IMR-90 (cell line): ENCODE measurements at regions not wholly inside any gene's neighbourhood (a gene's known extent, or its start where the extent isn't known, plus 50 kb on each side); places are given as distances from the start of the nearest gene placed in this dataset.

Source experiments
- ATAC-seq: fragments of 200-7000 bp; cut with Tn5 transposase; 2 replicates; pipeline ENCODE4 v1.9.1; 2020; ENCODE audit warnings: low read depth, mild to moderate bottlenecking, moderate library complexity
- BruUV-seq: library from RNA; stranded (reverse); fragments of 400-500 nt; replicated peaks from 2 replicates; lab custom pipeline; 2021; lab: Mats Ljungman, UMichigan
- CTCF ChIA-PET: fragments of 300-600 bp; formaldehyde crosslinking; extraction: SDS; loops from one replicate; lab custom pipeline; 2021; ENCODE audit warnings: antibody characterized with exemption; lab: Yijun Ruan, JAX
- POLR2A ChIA-PET: fragments of 300-600 bp; sonication (Branson Sonifier 250); formaldehyde crosslinking; loops from one replicate; lab custom pipeline; 2022; ENCODE audit warnings: antibody characterized with exemption; ENCODE audit not compliant: unreplicated experiment; lab: Charles Lee
- DNase-seq: peaks from one replicate; pipeline ENCODE4 v3.0.0; 2013
- H2AFZ ChIP-seq: replicated peaks from 2 replicates; pipeline ENCODE3; 2013; ENCODE audit warnings: low read length, mild to moderate bottlenecking; ENCODE audit not compliant: poor library complexity
- H2AK5ac ChIP-seq: 2 replicates; pipeline ENCODE4 v1.6.1; 2013; ENCODE audit warnings: low read depth, low read length, inconsistent platforms
- H2AK9ac ChIP-seq: replicated peaks from 2 replicates; pipeline ENCODE3; 2013; ENCODE audit warnings: mild to moderate bottlenecking, low read depth, low read length, moderate library complexity; ENCODE audit not compliant: poor library complexity
- H2BK120ac ChIP-seq: 2 replicates; pipeline ENCODE4 v1.6.1; 2013; ENCODE audit warnings: low read depth, low read length, inconsistent platforms
- H2BK15ac ChIP-seq: 3 replicates; pipeline ENCODE4 v1.6.1; 2013; ENCODE audit warnings: low read depth, low read length, inconsistent platforms
- H2BK20ac ChIP-seq: 2 replicates; pipeline ENCODE4 v1.6.1; 2013; ENCODE audit warnings: low read depth, mild to moderate bottlenecking, inconsistent platforms, low read length, moderate library complexity
- H2BK5ac ChIP-seq: 2 replicates; pipeline ENCODE4 v1.6.1; 2013; ENCODE audit warnings: mild to moderate bottlenecking, low read depth, low read length, inconsistent platforms; ENCODE audit not compliant: poor library complexity, severe bottlenecking
- H3K14ac ChIP-seq: replicated peaks from 2 replicates; pipeline ENCODE4 v1.6.1; 2013; ENCODE audit warnings: low read depth, low read length, inconsistent platforms
- H3K18ac ChIP-seq: 2 replicates; pipeline ENCODE4 v1.6.1; 2013; ENCODE audit warnings: low read depth, low read length, control low read depth
- H3K23ac ChIP-seq: 2 replicates; pipeline ENCODE4 v1.6.1; 2013; ENCODE audit warnings: low read depth, low read length, inconsistent platforms
- H3K27ac ChIP-seq: 2 replicates; pipeline ENCODE4 v1.5.1; 2013; ENCODE audit warnings: mild to moderate bottlenecking, control low read depth, low read length; ENCODE audit not compliant: insufficient read depth
- H3K27me3 ChIP-seq: 2 replicates; pipeline ENCODE4 v1.6.1; 2013; ENCODE audit warnings: low read length; ENCODE audit not compliant: control insufficient read depth, insufficient read depth
- H3K36me3 ChIP-seq: 2 replicates; pipeline ENCODE4 v1.6.1; 2013; ENCODE audit warnings: low read length, mixed read lengths; ENCODE audit not compliant: control insufficient read depth, insufficient read depth
- H3K4ac ChIP-seq: 2 replicates; pipeline ENCODE4 v1.6.1; 2013; ENCODE audit warnings: low read depth, low read length, inconsistent platforms
- H3K4me1 ChIP-seq: 2 replicates; pipeline ENCODE4 v1.6.1; 2013; ENCODE audit warnings: low read length, mixed read lengths; ENCODE audit not compliant: control insufficient read depth, insufficient read depth
- H3K4me2 ChIP-seq: 2 replicates; pipeline ENCODE4 v1.6.1; 2013; ENCODE audit warnings: low read depth, mild to moderate bottlenecking, control low read depth, low read length, moderate library complexity
- H3K4me3 ChIP-seq: 2 replicates; pipeline ENCODE4 v1.5.1; 2013; ENCODE audit warnings: low read depth, mild to moderate bottlenecking, control low read depth, low read length, moderate library complexity; ENCODE audit not compliant: insufficient read depth
- H3K56ac ChIP-seq: 2 replicates; pipeline ENCODE4 v1.6.1; 2013; ENCODE audit warnings: low read length, inconsistent platforms; ENCODE audit not compliant: insufficient read depth; ENCODE audit errors: extremely low read depth
- H3K79me1 ChIP-seq, 2 experiments: 2 replicates each; pipeline ENCODE4 v1.6.1; 2013; ENCODE audit warnings: low read length in 2 of 2, inconsistent platforms in 1 of 2, low read depth in 1 of 2
- H3K9ac ChIP-seq: 2 replicates; pipeline ENCODE4 v1.6.1; 2013; ENCODE audit warnings: low read depth, low read length, control low read depth
- H3K9me1 ChIP-seq: 2 replicates; pipeline ENCODE4 v1.6.1; 2013; ENCODE audit warnings: low read length, inconsistent platforms; ENCODE audit not compliant: insufficient read depth
- H3K9me3 ChIP-seq: 2 replicates; pipeline ENCODE4 v1.6.1; 2013; ENCODE audit warnings: low read length; ENCODE audit not compliant: control insufficient read depth, insufficient read depth
- H4K20me1 ChIP-seq: 2 replicates; pipeline ENCODE4 v1.6.1; 2013; ENCODE audit warnings: low read length, inconsistent platforms; ENCODE audit not compliant: insufficient read depth
- H4K5ac ChIP-seq: 2 replicates; pipeline ENCODE4 v1.6.1; 2013; ENCODE audit warnings: mild to moderate bottlenecking, low read depth, low read length, control low read depth
- H4K8ac ChIP-seq, 2 experiments: 2 replicates each; pipeline ENCODE4 v1.6.1; 2013; ENCODE audit warnings: low read depth in 2 of 2, low read length in 2 of 2, control low read depth in 1 of 2, inconsistent platforms in 1 of 2
- H4K91ac ChIP-seq: 2 replicates; pipeline ENCODE4 v1.6.1; 2013; ENCODE audit warnings: low read depth, low read length, inconsistent platforms; ENCODE audit not compliant: insufficient read depth
- BHLHE40 ChIP-seq: fragments of 150-350 bp; IDR thresholded peaks from 2 replicates; pipeline ENCODE4 v1.6.1; 2016; ENCODE audit warnings: mild to moderate bottlenecking, low read depth, low read length
- CEBPB ChIP-seq: IDR thresholded peaks from 2 replicates; pipeline ENCODE4 v1.6.1; 2012; ENCODE audit warnings: low read depth, low read length, improper control_type of control experiment
- CHD1 ChIP-seq: IDR thresholded peaks from 2 replicates; pipeline ENCODE4 v1.6.1; 2012; ENCODE audit warnings: low read depth, low read length, improper control_type of control experiment
- ELK1 ChIP-seq: fragments of 150-350 bp; IDR thresholded peaks from 2 replicates; pipeline ENCODE4 v1.6.1; 2016; ENCODE audit warnings: low read depth, mild to moderate bottlenecking, low read length, moderate library complexity, borderline replicate concordance
- FOS ChIP-seq: fragments of 150-350 bp; IDR thresholded peaks from 2 replicates; pipeline ENCODE4 v1.6.1; 2016; ENCODE audit warnings: low read depth, low read length
- MAZ ChIP-seq: IDR thresholded peaks from 2 replicates; pipeline ENCODE4 v1.6.1; 2012; ENCODE audit warnings: low read depth, mild to moderate bottlenecking, low read length, improper control_type of control experiment, moderate library complexity, borderline replicate concordance
- MXI1 ChIP-seq: IDR thresholded peaks from 2 replicates; pipeline ENCODE4 v1.6.1; 2012; ENCODE audit warnings: low read depth, mild to moderate bottlenecking, low read length, moderate library complexity, borderline replicate concordance
- POLR2A ChIP-seq: IDR thresholded peaks from 2 replicates; pipeline ENCODE4 v1.6.1; 2012; ENCODE audit warnings: mild to moderate bottlenecking, low read depth, low read length
- RAD21 ChIP-seq: IDR thresholded peaks from 2 replicates; pipeline ENCODE4 v1.6.1; 2012; ENCODE audit warnings: low read length, improper control_type of control experiment
- RCOR1 ChIP-seq: IDR thresholded peaks from 2 replicates; pipeline ENCODE4 v1.6.1; 2012; ENCODE audit warnings: mild to moderate bottlenecking, low read length, improper control_type of control experiment; ENCODE audit not compliant: insufficient replicate concordance
- SMC3 ChIP-seq: fragments of 150-350 bp; IDR thresholded peaks from 2 replicates; pipeline ENCODE4 v1.6.1; 2016; ENCODE audit warnings: low read depth, mild to moderate bottlenecking, antibody characterized with exemption, low read length, moderate library complexity
- WGBS, 2 experiments: methylation state at CpG; one replicate each; pipeline versions ENCODE4 v1.1.5 to v1.1.7; 2013; ENCODE audit warnings: missing lambda C conversion rate in 2 of 2; ENCODE audit not compliant: insufficient read length in 1 of 2; ENCODE audit errors: extremely low coverage in 2 of 2; 5-methylcytosine and 5-hydroxymethylcytosine counted together
- dilution Hi-C: fragments of 300-500 bp; cut with HindIII; formaldehyde crosslinking; loops from one replicate; pipeline ENCODE4 v1.14.3; 2018; ENCODE audit warnings: low sequenced_read_pairs; ENCODE audit not compliant: unreplicated experiment
- in situ Hi-C: fragments of 300-500 bp; cut with MboI; formaldehyde crosslinking; loops from 3 replicates; pipeline ENCODE4 v1.14.3; 2019; ENCODE audit warnings: low sequenced_read_pairs, inconsistent platforms, mixed read lengths
- intact Hi-C: fragments of 100-400 bp; cut with micrococcal nuclease; formaldehyde crosslinking; loops from 2 replicates; pipeline ENCODE4 v1.10.0; 2022

GRCh38 chrX:150127216-150127615 lies 188.9 kb upstream of the EOLA2 start:
- BruUV-seq: no TSS peak
- no peak overlapping the region for H2BK20ac ChIP-seq
- no peak overlapping the region for H2BK5ac ChIP-seq
- H3K23ac ChIP-seq: no peak overlapping the region
- ChIA-PET POLR2A (no interaction called here), CTCF (no interaction called here)
- no peak overlapping the region for H3K9ac ChIP-seq
- H3K4me3 ChIP-seq: no peak overlapping the region
- no peak overlapping the region for H3K18ac ChIP-seq
- no peak overlapping the region for H2BK120ac ChIP-seq
- H3K9me1 ChIP-seq: no peaks in the 10 kb centered on the region
- no peak for TF ChIP-seq ELK1
- TF ChIP-seq MXI1: no peak
- no peak for TF ChIP-seq SMC3
- TF ChIP-seq RAD21: no peak
- TF ChIP-seq BHLHE40: no peak
- TF ChIP-seq MAZ: no peak
- no peak for TF ChIP-seq RCOR1
- no peak for TF ChIP-seq CHD1
- no peak for TF ChIP-seq POLR2A
- no peak for TF ChIP-seq CEBPB
- no peak for TF ChIP-seq FOS
- no peak overlapping the region for H3K14ac ChIP-seq
- no peak overlapping the region for H2AK9ac ChIP-seq
- dilution Hi-C loops (no loop called here), in situ Hi-C loops (no loop called here), intact Hi-C loops (no loop called here)
- no peak overlapping the region for H4K5ac ChIP-seq
- DNase-seq (no peak), ATAC-seq (no peak)
- H3K27me3 ChIP-seq: no peaks in the 10 kb centered on the region
- no peak overlapping the region for H2BK15ac ChIP-seq
- H3K4me2 ChIP-seq: no peak overlapping the region
- no peaks in the 10 kb centered on the region for H3K36me3 ChIP-seq
- no peak overlapping the region for H2AK5ac ChIP-seq
- H2AFZ ChIP-seq: no peak overlapping the region
- H3K4me1 ChIP-seq: no peaks in the 10 kb centered on the region
- no peak overlapping the region for H3K27ac ChIP-seq
- H4K91ac ChIP-seq: no peak overlapping the region
- H3K4ac ChIP-seq: no peak overlapping the region
- H3K79me1 ChIP-seq: no peaks in the 10 kb centered on the region
- 40% methylated on average over 1 of the region's 3 CpGs; no CpG with 5 or more reads in 1 of the 2 experiments for WGBS, 2 experiments
- no peak overlapping the region for H4K8ac ChIP-seq
- no peak overlapping the region for H3K56ac ChIP-seq
- no peaks in the 10 kb centered on the region for H3K9me3 ChIP-seq
- H4K20me1 ChIP-seq: no peaks in the 10 kb centered on the region
